ENCODE measurements at regions not wholly inside any gene's neighbourhood (a gene's known extent, or its start where the extent isn't known, plus 50 kb on each side); places are given as distances from the start of the nearest gene placed in this dataset.

- TF ChIP-seq CHD1 (IDR thresholded peaks at IDR 0.05; ENCODE audit: low read depth, low read length), result no peak
- no peak for TF ChIP-seq MAX (IDR thresholded peaks at IDR 0.05)
- TF ChIP-seq BCL11A (IDR thresholded peaks at IDR 0.05; ENCODE audit: low read depth in 2 of 2, low read length in 2 of 2), result no peak
- TF ChIP-seq HDAC6 (IDR thresholded peaks at IDR 0.05; ENCODE audit: low read depth, low read length), result no peak
- no peak for TF ChIP-seq SIX5 (IDR thresholded peaks at IDR 0.05; ENCODE audit: low read depth, low read length)
Measured at GRCh38 chr5:2175041-2175440, 292.3 kb upstream of the IRX4 start (continued).

Measured in H1 (cell line).